Psoas muscle (tissue), 7 donors: ENCODE measurements at regions not wholly inside any gene's neighbourhood (a gene's known extent, or its start where the extent isn't known, plus 50 kb on each side); places are given as distances from the start of the nearest gene placed in this dataset.
"Not testable (repeated sequence)": the region's sequence is repeated elsewhere in the genome, so short reads cannot be mapped to it uniquely, and the experiment has no call there.

Experiments used
- ATAC-seq, 4 donors: fragments of 200-7000 bp; cut with Tn5 transposase; one replicate each; pipeline ENCODE4 v1.9.1; 2020; ENCODE audit warnings: moderate library complexity in 3 of 4, mild to moderate bottlenecking in 2 of 4
- DNase-seq, 2 donors: peaks; one replicate each; pipeline ENCODE4 v3.0.0-alpha.2; 2020
- H3K27ac ChIP-seq: fragments of 200-600 bp; one replicate; pipeline ENCODE4 v1.8.0; 2022
- H3K27me3 ChIP-seq, 3 donors: fragments of 200-600 bp in 1 of 3; one replicate each; pipeline versions ENCODE4 v1.6.1 to v1.8.0; 2013 to 2022; ENCODE audit warnings: low read length in 2 of 3, mild to moderate bottlenecking in 2 of 3, moderate library complexity in 1 of 3; ENCODE audit not compliant: insufficient read depth in 3 of 3
- H3K36me3 ChIP-seq, 2 donors: fragments of 200-600 bp in 1 of 2; one replicate each; pipeline versions ENCODE4 v1.6.1 to v1.8.0; 2013 to 2022; ENCODE audit warnings: low read depth in 1 of 2, mild to moderate bottlenecking in 1 of 2, moderate library complexity in 1 of 2; ENCODE audit not compliant: insufficient read depth in 1 of 2
- H3K4me1 ChIP-seq: fragments of 200-600 bp; one replicate; pipeline ENCODE4 v1.8.0; 2022
- H3K4me3 ChIP-seq: fragments of 200-600 bp; one replicate; pipeline ENCODE4 v1.8.0; 2022; ENCODE audit warnings: mild to moderate bottlenecking
- H3K9me3 ChIP-seq: fragments of 200-600 bp; one replicate; pipeline ENCODE4 v1.8.0; 2022
- WGBS, 3 donors: extraction: QIAGEN DNeasy Blood & Tissue Kit; methylation state at CpG; one replicate each; pipeline versions ENCODE4 v1.1.6 to v1.1.7; 2013; 5-methylcytosine and 5-hydroxymethylcytosine counted together
- intact Hi-C, 2 donors: fragments of 100-400 bp; cut with DNase I; formaldehyde crosslinking; loops; one replicate each; pipeline versions ENCODE4 v1.11.0 to v1.14.2; 2022
- TF ChIP-seq, protein P1 (sequence below): fragments of 200-600 bp; IDR thresholded peaks from one replicate; pipeline ENCODE4 v1.8.0; 2022; ENCODE audit warnings: antibody characterized with exemption
- donor health status: healthy with polysubstance abuse.
- donor health status: DM: no; HTN: no; CAD: no; lungs with moderate emphysema.
- donor health status: Bipolar disorder and iron deficiency.
- donor health status: healthy.
- donor health status: DM: yes; HTN: yes; CAD: no.
- donor health status: DM: no; HTN: no; CAD: no.
- donor health status: DM: yes; HTN: yes; CAD: no.

DNA sequence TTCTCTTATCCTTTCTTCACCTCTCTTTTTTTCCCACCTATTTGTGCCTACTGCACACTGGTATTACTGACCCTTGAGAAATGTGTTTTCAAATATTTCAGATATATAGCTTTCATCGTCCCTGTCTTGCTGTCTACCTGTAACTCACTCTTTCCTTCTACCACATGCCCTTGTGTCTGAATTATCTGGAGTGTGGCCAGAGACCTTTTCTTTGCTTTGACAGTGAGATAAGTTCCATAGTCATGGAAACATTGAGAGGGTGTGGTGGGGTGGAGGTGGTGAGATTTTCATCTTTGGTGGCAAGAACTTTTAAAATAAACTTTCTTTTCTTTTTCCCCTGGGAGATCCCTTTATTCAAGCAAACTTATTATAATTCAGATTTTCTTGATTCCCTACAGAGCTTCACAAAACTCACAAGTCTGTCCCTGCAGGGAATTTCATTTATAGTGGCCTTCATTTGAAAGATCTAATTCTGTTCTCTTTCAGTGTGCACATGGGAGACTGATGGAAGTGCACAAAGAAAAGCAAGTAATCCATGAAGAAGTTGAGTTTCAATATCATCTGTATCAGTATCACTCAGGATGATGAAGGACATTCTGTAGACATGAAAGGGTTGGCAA, 95.7 kb downstream of the SH2D1A start:
- no peaks in the 10 kb centered on the region for H3K9me3 ChIP-seq
- TF ChIP-seq, protein P1, sequence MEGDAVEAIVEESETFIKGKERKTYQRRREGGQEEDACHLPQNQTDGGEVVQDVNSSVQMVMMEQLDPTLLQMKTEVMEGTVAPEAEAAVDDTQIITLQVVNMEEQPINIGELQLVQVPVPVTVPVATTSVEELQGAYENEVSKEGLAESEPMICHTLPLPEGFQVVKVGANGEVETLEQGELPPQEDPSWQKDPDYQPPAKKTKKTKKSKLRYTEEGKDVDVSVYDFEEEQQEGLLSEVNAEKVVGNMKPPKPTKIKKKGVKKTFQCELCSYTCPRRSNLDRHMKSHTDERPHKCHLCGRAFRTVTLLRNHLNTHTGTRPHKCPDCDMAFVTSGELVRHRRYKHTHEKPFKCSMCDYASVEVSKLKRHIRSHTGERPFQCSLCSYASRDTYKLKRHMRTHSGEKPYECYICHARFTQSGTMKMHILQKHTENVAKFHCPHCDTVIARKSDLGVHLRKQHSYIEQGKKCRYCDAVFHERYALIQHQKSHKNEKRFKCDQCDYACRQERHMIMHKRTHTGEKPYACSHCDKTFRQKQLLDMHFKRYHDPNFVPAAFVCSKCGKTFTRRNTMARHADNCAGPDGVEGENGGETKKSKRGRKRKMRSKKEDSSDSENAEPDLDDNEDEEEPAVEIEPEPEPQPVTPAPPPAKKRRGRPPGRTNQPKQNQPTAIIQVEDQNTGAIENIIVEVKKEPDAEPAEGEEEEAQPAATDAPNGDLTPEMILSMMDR: no peak
- H3K36me3 ChIP-seq: no peaks in the 10 kb centered on the region
- no peak for ATAC-seq
- 80 to 100% (median 94%) methylated on average over 1 of the region's 1 CpG for WGBS, 3 donors
- no peak for DNase-seq
- no peaks in the 10 kb centered on the region for H3K4me1 ChIP-seq
- H3K27ac ChIP-seq: no peak overlapping the region
- no peaks in the 10 kb centered on the region for H3K27me3 ChIP-seq
- no peak overlapping the region for H3K4me3 ChIP-seq
- intact Hi-C loops: no loop called here

DNA sequence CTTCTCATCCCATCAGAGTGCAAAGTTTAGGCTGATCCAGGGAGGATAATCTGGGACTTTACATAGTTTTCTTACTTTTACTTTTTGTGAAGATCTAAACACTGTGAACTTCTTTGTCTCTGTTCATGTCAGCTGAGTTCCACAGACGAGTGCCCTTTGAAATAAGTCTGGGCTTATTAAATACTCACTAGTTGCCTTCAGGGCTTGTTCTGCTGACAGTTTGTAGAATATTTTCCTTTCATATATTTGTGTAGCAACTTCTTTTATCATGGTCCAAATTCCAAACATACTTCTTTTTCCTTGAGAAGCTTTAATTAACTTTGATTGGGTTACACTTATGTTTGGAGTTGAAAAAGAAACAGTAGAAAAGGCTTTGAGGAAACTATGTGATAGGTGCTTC, 109.6 kb downstream of the SH2D1A start:
- 33 to 84% (median 68%) methylated on average over 1 of the region's 1 CpG for WGBS, 3 donors
- H3K9me3 ChIP-seq: no peaks in the 10 kb centered on the region
- ATAC-seq (no peak), DNase-seq (no peak)
- no peak overlapping the region for H3K27ac ChIP-seq
- H3K27me3 ChIP-seq: no peaks in the 10 kb centered on the region
- TF ChIP-seq, protein P1: no peak
- H3K4me3 ChIP-seq: no peak overlapping the region
- H3K4me1 ChIP-seq: no peaks in the 10 kb centered on the region
- intact Hi-C loops: no loop called here
- H3K36me3 ChIP-seq: no peaks in the 10 kb centered on the region

DNA sequence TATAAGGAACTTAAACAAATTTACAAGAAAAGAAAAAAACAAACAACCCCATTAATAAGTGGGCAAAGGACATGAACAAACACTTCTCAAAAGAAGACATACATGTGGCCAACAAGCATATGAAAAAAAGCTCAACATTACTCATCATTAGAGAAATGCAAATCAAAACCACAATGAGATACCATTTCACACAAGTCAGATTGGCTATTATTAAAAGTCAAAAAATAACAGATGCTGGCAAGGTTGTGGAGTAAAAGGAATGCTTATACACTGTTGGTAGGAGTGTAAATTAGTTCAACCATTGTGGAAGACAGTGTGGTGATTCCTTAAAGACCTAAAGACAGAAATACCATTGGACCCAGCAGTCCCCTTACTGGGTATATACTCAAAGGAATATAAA, 113.5 kb downstream of the SH2D1A start:
- H3K9me3 ChIP-seq, H3K36me3 ChIP-seq, H3K4me3 ChIP-seq, H3K4me1 ChIP-seq, ATAC-seq, H3K27me3 ChIP-seq, DNase-seq, H3K27ac ChIP-seq, intact Hi-C loops: not testable (repeated sequence)

DNA sequence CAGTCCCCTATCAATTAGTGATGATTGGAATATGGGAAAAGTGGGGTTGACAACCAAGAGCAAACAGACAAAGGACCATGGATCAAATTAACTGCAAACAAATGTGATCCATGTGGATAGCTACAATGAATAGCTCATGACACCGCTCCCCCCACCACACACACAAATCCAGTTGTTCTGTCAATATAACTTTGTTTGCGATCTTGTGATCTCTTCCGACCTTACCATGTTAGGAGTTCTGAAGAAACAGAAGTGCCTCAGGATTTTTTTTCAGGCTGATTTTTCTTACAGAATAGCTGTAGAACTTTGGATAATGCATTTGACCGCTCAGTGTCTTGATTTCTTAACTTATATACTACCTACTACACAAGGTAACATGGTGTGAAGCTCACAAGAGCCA, 116.6 kb downstream of the SH2D1A start:
- Histone ChIP-seq H3K27ac (no peak overlapping the region), H3K27me3 (peaks cover 0 to 3% (median 0%) of the 10 kb centered on the region in 3 donors), H3K36me3 (no peaks in the 10 kb centered on the region), H3K4me1 (no peaks in the 10 kb centered on the region), H3K4me3 (no peak overlapping the region), H3K9me3 (no peaks in the 10 kb centered on the region)
- 77 to 93% (median 92%) methylated on average over 4 of the region's 4 CpGs for WGBS, 3 donors
- ATAC-seq (no peak), DNase-seq (no peak)
- intact Hi-C loops: no loop called here
- TF ChIP-seq, protein P1: no peak

DNA sequence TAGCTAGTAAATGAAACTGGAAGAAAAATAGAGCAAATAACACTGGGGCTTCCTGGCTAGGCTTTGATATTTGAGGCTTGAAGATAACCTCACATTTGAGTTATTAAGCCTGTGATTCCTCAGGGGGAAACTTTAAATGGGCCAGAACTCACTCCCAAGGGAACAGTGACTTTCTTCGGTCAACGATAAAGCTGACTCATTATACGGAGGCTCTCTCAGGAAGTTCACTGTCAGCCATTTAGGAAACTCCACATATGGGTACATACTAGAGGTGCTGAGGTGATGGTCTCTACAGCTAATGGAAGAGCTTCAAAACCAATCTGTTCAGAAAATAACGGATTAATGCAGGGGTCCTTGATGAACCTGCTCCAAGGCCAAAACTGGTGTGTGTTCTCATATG, 120.8 kb downstream of the SH2D1A start:
- H3K27me3 ChIP-seq: peaks cover 0 to 3% (median 0%) of the 10 kb centered on the region in 3 donors
- H3K4me1 ChIP-seq: no peaks in the 10 kb centered on the region
- no peaks in the 10 kb centered on the region for H3K36me3 ChIP-seq
- TF ChIP-seq, protein P1: no peak
- no peak overlapping the region for H3K27ac ChIP-seq
- no peak overlapping the region for H3K4me3 ChIP-seq
- WGBS, 3 donors: 52 to 59% (median 58%) methylated on average over 4 of the region's 4 CpGs
- H3K9me3 ChIP-seq: no peaks in the 10 kb centered on the region
- intact Hi-C loops: no loop called here
- no peak for ATAC-seq
- DNase-seq: no peak
